GM19468 (cell line): ENCODE measurements at regions not wholly inside any gene's neighbourhood (a gene's known extent, or its start where the extent isn't known, plus 50 kb on each side); places are given as distances from the start of the nearest gene placed in this dataset.

Experiments
- ATAC-seq: cut with Tn5 transposase; IDR thresholded peaks from one replicate; pipeline ENCODE4 v1.9.1; 2021; ENCODE audit warnings: mild to moderate bottlenecking, moderate library complexity, moderate number of reproducible peaks; ENCODE audit not compliant: unreplicated experiment; ENCODE audit errors: extremely low read depth

- no peak for ATAC-seq
Observed at GRCh38 chr2:196338440-196338839, 167.1 kb upstream of the STK17B start.

- no peak for ATAC-seq
Observed at GRCh38 chr2:196341277-196341841, 170.0 kb upstream of the STK17B start.

- ATAC-seq, result no peak
Observed at GRCh38 chr2:196344397-196344796, 173.0 kb upstream of the STK17B start.

- ATAC-seq, result no peak
Observed at GRCh38 chr2:196353717-196354116, 182.3 kb upstream of the STK17B start.

GRCh38 chr2:196354186-196354585 lies 182.8 kb upstream of the STK17B start:
- ATAC-seq, result no peak

- no peak for ATAC-seq
Observed at GRCh38 chr2:196356332-196356731, 185.0 kb upstream of the STK17B start.

GRCh38 chr2:196360650-196361049 lies 189.3 kb upstream of the STK17B start:
- ATAC-seq, result no peak

- ATAC-seq, result no peak
Observed at GRCh38 chr2:196361606-196362326, 190.4 kb upstream of the STK17B start.

GRCh38 chr2:196362973-196363549 lies 191.7 kb upstream of the STK17B start:
- ATAC-seq, result no peak

- ATAC-seq, result no peak
Observed at GRCh38 chr2:196365145-196365544, 193.8 kb upstream of the STK17B start.

GRCh38 chr2:196365923-196366322 lies 194.5 kb upstream of the STK17B start:
- ATAC-seq, result no peak

GRCh38 chr2:196367633-196368032 lies 196.3 kb upstream of the STK17B start:
- ATAC-seq, result no peak

- ATAC-seq, result no peak
Observed at GRCh38 chr2:196368546-196369225, 197.3 kb upstream of the STK17B start.

- ATAC-seq, result no peak
Observed at GRCh38 chr2:196369967-196370366, 198.6 kb upstream of the STK17B start.

- no peak for ATAC-seq
Observed at GRCh38 chr2:196370381-196370780, 199.0 kb upstream of the STK17B start.

GRCh38 chr2:196372276-196372809 lies 201.0 kb upstream of the STK17B start:
- ATAC-seq, result no peak

- ATAC-seq, result no peak
Observed at GRCh38 chr2:196372811-196373664, 201.7 kb upstream of the STK17B start.

GRCh38 chr2:196376984-196377877 lies 205.9 kb upstream of the STK17B start:
- ATAC-seq, result no peak

GRCh38 chr2:196379600-196379999 lies 208.2 kb upstream of the STK17B start:
- no peak for ATAC-seq
